ENCODE measurements at regions not wholly inside any gene's neighbourhood (a gene's known extent, or its start where the extent isn't known, plus 50 kb on each side); places are given as distances from the start of the nearest gene placed in this dataset.

- Mint-ChIP-seq H3K4me1 (ENCODE audit: low read depth) (no peaks in the 10 kb centered on the region), H3K27ac (no peak overlapping the region), H3K27me3 (ENCODE audit: low read depth) (no peaks in the 10 kb centered on the region), H3K9me3 (peaks cover 25% of the 10 kb centered on the region), H3K36me3 (ENCODE audit: low read depth) (no peaks in the 10 kb centered on the region), H3K4me3 (no peak overlapping the region)
- no peak for DNase-seq (ENCODE audit: low spot score)
Measured at GRCh38 chr14:25520821-25521220, 470.9 kb upstream of the STXBP6 start.

GRCh38 chr14:25518364-25518763 lies 468.4 kb upstream of the STXBP6 start:
- H3K36me3 Mint-ChIP-seq (ENCODE audit: low read depth), result no peaks in the 10 kb centered on the region
- H3K27ac Mint-ChIP-seq, result no peak overlapping the region
- no peak for DNase-seq (ENCODE audit: low spot score)
- H3K27me3 Mint-ChIP-seq (ENCODE audit: low read depth), result no peaks in the 10 kb centered on the region
- H3K9me3 Mint-ChIP-seq, result peaks cover 31% of the 10 kb centered on the region
- no peaks in the 10 kb centered on the region for H3K4me1 Mint-ChIP-seq (ENCODE audit: low read depth)
- H3K4me3 Mint-ChIP-seq, result no peak overlapping the region

- H3K27me3 Mint-ChIP-seq (ENCODE audit: low read depth), result no peaks in the 10 kb centered on the region
- peaks cover 43% of the 10 kb centered on the region for H3K9me3 Mint-ChIP-seq
- no peak for DNase-seq (ENCODE audit: low spot score)
- H3K4me3 Mint-ChIP-seq, result no peak overlapping the region
- H3K27ac Mint-ChIP-seq, result no peak overlapping the region
- no peaks in the 10 kb centered on the region for H3K4me1 Mint-ChIP-seq (ENCODE audit: low read depth)
- H3K36me3 Mint-ChIP-seq (ENCODE audit: low read depth), result no peaks in the 10 kb centered on the region
Measured at GRCh38 chr14:25516838-25517237, 466.9 kb upstream of the STXBP6 start.

- Mint-ChIP-seq H3K9me3 (peaks cover 29% of the 10 kb centered on the region), H3K4me1 (ENCODE audit: low read depth) (no peaks in the 10 kb centered on the region), H3K27me3 (ENCODE audit: low read depth) (no peaks in the 10 kb centered on the region), H3K27ac (no peak overlapping the region), H3K4me3 (no peak overlapping the region), H3K36me3 (ENCODE audit: low read depth) (no peaks in the 10 kb centered on the region)
- DNase-seq (ENCODE audit: low spot score), result no peak
Measured at GRCh38 chr14:25508845-25509244, 458.9 kb upstream of the STXBP6 start.

- peaks cover 12% of the 10 kb centered on the region for H3K9me3 Mint-ChIP-seq
- no peaks in the 10 kb centered on the region for H3K4me1 Mint-ChIP-seq (ENCODE audit: low read depth)
- no peaks in the 10 kb centered on the region for H3K36me3 Mint-ChIP-seq (ENCODE audit: low read depth)
- no peak overlapping the region for H3K4me3 Mint-ChIP-seq
- no peaks in the 10 kb centered on the region for H3K27me3 Mint-ChIP-seq (ENCODE audit: low read depth)
- DNase-seq (ENCODE audit: low spot score), result no peak
- no peak overlapping the region for H3K27ac Mint-ChIP-seq
Measured at GRCh38 chr14:25501749-25502148, 451.8 kb upstream of the STXBP6 start.

GRCh38 chr14:25488961-25489360 lies 439.0 kb upstream of the STXBP6 start:
- H3K27ac Mint-ChIP-seq, result no peak overlapping the region
- no peaks in the 10 kb centered on the region for H3K9me3 Mint-ChIP-seq
- H3K27me3 Mint-ChIP-seq (ENCODE audit: low read depth), result no peaks in the 10 kb centered on the region
- no peaks in the 10 kb centered on the region for H3K36me3 Mint-ChIP-seq (ENCODE audit: low read depth)
- H3K4me1 Mint-ChIP-seq (ENCODE audit: low read depth), result no peaks in the 10 kb centered on the region
- H3K4me3 Mint-ChIP-seq, result no peak overlapping the region
- no peak for DNase-seq (ENCODE audit: low spot score)

GRCh38 chr14:25485381-25485780 lies 435.4 kb upstream of the STXBP6 start:
- no peak overlapping the region for H3K27ac Mint-ChIP-seq

GRCh38 chr14:25484906-25485305 lies 435.0 kb upstream of the STXBP6 start:
- Mint-ChIP-seq H3K4me3 (no peak overlapping the region), H3K36me3 (ENCODE audit: low read depth) (no peaks in the 10 kb centered on the region)

More at GRCh38 chr14:25485381-25485780, 435.4 kb upstream of the STXBP6 start:
- no peak for DNase-seq (ENCODE audit: low spot score)
- Mint-ChIP-seq H3K27me3 (ENCODE audit: low read depth) (no peaks in the 10 kb centered on the region), H3K36me3 (ENCODE audit: low read depth) (no peaks in the 10 kb centered on the region), H3K4me3 (no peak overlapping the region), H3K4me1 (ENCODE audit: low read depth) (no peaks in the 10 kb centered on the region), H3K9me3 (peaks cover 13% of the 10 kb centered on the region)

GRCh38 chr14:25484235-25484634 lies 434.3 kb upstream of the STXBP6 start:
- no peak for DNase-seq (ENCODE audit: low spot score)
- Mint-ChIP-seq H3K36me3 (ENCODE audit: low read depth) (no peaks in the 10 kb centered on the region), H3K4me1 (ENCODE audit: low read depth) (no peaks in the 10 kb centered on the region), H3K27ac (no peak overlapping the region), H3K9me3 (peaks cover 13% of the 10 kb centered on the region), H3K27me3 (ENCODE audit: low read depth) (no peaks in the 10 kb centered on the region), H3K4me3 (no peak overlapping the region)

More at GRCh38 chr14:25484906-25485305, 435.0 kb upstream of the STXBP6 start:
- Mint-ChIP-seq H3K27me3 (ENCODE audit: low read depth) (no peaks in the 10 kb centered on the region), H3K9me3 (peaks cover 13% of the 10 kb centered on the region), H3K4me1 (ENCODE audit: low read depth) (no peaks in the 10 kb centered on the region), H3K27ac (no peak overlapping the region)
- DNase-seq (ENCODE audit: low spot score), result no peak

- no peaks in the 10 kb centered on the region for H3K36me3 Mint-ChIP-seq (ENCODE audit: low read depth)
- no peak overlapping the region for H3K27ac Mint-ChIP-seq
- no peak for DNase-seq (ENCODE audit: low spot score)
- H3K4me1 Mint-ChIP-seq (ENCODE audit: low read depth), result no peaks in the 10 kb centered on the region
- no peaks in the 10 kb centered on the region for H3K27me3 Mint-ChIP-seq (ENCODE audit: low read depth)
- H3K4me3 Mint-ChIP-seq, result no peak overlapping the region
- peaks cover 22% of the 10 kb centered on the region for H3K9me3 Mint-ChIP-seq
Measured at GRCh38 chr14:25477316-25478098, 427.6 kb upstream of the STXBP6 start.

GRCh38 chr14:25472700-25473099 lies 422.8 kb upstream of the STXBP6 start:
- Mint-ChIP-seq H3K36me3 (ENCODE audit: low read depth) (no peaks in the 10 kb centered on the region), H3K27ac (no peak overlapping the region), H3K4me1 (ENCODE audit: low read depth) (no peaks in the 10 kb centered on the region), H3K27me3 (ENCODE audit: low read depth) (no peaks in the 10 kb centered on the region), H3K9me3 (peaks cover 10% of the 10 kb centered on the region), H3K4me3 (no peak overlapping the region)
- no peak for DNase-seq (ENCODE audit: low spot score)

- Mint-ChIP-seq H3K4me3 (no peak overlapping the region), H3K9me3 (peaks cover 11% of the 10 kb centered on the region), H3K4me1 (ENCODE audit: low read depth) (no peaks in the 10 kb centered on the region), H3K36me3 (ENCODE audit: low read depth) (no peaks in the 10 kb centered on the region), H3K27ac (no peak overlapping the region), H3K27me3 (ENCODE audit: low read depth) (no peaks in the 10 kb centered on the region)
- no peak for DNase-seq (ENCODE audit: low spot score)
Measured at GRCh38 chr14:25464772-25465171, 414.8 kb upstream of the STXBP6 start.

GRCh38 chr14:25464078-25464477 lies 414.1 kb upstream of the STXBP6 start:
- Mint-ChIP-seq H3K27me3 (ENCODE audit: low read depth) (no peaks in the 10 kb centered on the region), H3K27ac (no peak overlapping the region), H3K4me1 (ENCODE audit: low read depth) (no peaks in the 10 kb centered on the region), H3K9me3 (peaks cover 11% of the 10 kb centered on the region), H3K36me3 (ENCODE audit: low read depth) (no peaks in the 10 kb centered on the region), H3K4me3 (no peak overlapping the region)
- no peak for DNase-seq (ENCODE audit: low spot score)

GRCh38 chr14:25463480-25463879 lies 413.5 kb upstream of the STXBP6 start:
- Mint-ChIP-seq H3K4me3 (no peak overlapping the region), H3K27ac (no peak overlapping the region), H3K9me3 (peaks cover 11% of the 10 kb centered on the region), H3K4me1 (ENCODE audit: low read depth) (no peaks in the 10 kb centered on the region), H3K36me3 (ENCODE audit: low read depth) (no peaks in the 10 kb centered on the region), H3K27me3 (ENCODE audit: low read depth) (no peaks in the 10 kb centered on the region)
- no peak for DNase-seq (ENCODE audit: low spot score)

GRCh38 chr14:25461780-25462179 lies 411.8 kb upstream of the STXBP6 start:
- Mint-ChIP-seq H3K36me3 (ENCODE audit: low read depth) (no peaks in the 10 kb centered on the region), H3K4me3 (no peak overlapping the region), H3K9me3 (peaks cover 11% of the 10 kb centered on the region), H3K27ac (no peak overlapping the region), H3K27me3 (ENCODE audit: low read depth) (no peaks in the 10 kb centered on the region), H3K4me1 (ENCODE audit: low read depth) (no peaks in the 10 kb centered on the region)
- no peak for DNase-seq (ENCODE audit: low spot score)
